H4 (cell line): ENCODE measurements at regions not wholly inside any gene's neighbourhood (a gene's known extent, or its start where the extent isn't known, plus 50 kb on each side); places are given as distances from the start of the nearest gene placed in this dataset.

Experiments
- DNase-seq: peaks from one replicate; pipeline ENCODE4 v3.0.0-alpha.2; 2015; ENCODE audit warnings: low spot score

DNA sequence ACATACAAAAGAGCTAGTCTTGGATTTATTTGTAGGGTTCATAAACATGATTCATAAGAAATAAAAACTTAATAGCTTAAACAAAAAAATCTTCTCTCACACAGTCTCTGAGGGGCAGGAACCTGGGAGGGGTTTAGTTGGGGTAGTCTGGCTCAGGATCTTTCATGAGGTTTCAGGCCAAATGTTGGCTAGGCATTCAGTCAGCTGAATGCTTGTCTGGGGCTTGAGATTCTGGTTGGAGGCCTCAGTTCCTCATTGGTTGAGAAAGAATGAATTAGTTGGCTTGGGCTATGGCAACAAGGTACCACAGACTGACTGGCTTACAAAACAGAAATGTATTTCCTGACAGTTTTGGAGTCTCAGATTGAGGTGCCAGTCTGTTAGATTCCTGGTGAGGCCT lies 74.3 kb downstream of the ANKRD7 start:
- DNase-seq: no peak

DNA sequence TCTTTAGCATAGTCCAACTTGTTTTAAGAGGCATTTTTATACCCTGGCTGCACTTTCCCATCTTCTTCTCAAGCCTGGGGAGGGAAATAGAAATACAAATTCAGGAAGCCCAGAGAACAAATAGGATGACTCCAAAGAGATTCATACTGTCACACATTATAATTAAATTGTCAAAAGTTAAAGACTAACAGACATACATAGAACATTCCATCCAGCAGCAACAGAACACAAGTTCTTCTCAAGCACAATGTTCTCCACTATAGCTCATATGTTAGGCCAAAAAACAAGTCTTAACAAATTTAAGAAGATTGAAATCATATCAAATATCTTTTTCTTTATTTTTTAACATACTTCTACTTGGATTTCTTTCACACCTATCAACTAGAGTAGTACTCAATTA lies 75.7 kb downstream of the ANKRD7 start:
- no peak for DNase-seq

DNA sequence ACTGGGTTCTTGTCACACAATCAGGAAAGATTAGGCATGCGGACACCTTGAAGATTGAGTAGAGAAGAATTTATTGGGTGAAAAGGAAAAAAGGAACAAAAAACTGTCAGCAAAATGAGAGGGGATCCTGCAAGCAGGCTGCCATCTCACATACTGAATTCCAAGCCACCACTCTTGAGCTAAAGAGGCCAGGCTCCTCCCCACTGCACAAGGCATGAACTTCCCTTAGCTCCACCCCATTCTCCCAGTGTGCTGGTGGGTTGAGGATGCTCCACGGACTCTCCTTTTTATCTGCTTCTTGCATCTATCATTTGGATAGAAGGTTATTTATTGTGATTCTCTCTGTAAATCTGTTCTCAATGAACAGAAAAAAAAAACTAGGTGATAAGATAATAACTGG lies 79.6 kb downstream of the ANKRD7 start:
- DNase-seq: no peak

GRCh38 chr7:118305671-118306070 lies 81.2 kb downstream of the ANKRD7 start:
- no peak for DNase-seq

DNA sequence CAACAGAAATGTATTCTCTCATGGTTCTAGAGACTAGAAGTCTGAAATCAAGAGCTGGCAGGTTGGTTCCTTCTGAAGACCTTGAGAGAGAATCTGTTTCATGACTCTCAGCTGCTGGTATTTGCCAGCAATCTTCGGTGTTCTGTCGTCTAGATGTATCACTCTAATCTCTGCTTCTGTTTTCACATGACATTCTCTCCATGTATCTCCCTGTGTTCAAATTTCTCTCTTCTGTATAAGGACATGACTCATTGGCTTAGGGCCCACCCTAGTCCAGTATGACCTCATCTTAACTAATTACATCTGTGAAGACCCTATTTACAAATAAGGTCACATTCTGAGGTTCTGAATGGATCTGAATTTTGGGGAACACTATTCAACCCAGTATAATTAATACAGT lies 82.3 kb downstream of the ANKRD7 start:
- no peak for DNase-seq

DNA sequence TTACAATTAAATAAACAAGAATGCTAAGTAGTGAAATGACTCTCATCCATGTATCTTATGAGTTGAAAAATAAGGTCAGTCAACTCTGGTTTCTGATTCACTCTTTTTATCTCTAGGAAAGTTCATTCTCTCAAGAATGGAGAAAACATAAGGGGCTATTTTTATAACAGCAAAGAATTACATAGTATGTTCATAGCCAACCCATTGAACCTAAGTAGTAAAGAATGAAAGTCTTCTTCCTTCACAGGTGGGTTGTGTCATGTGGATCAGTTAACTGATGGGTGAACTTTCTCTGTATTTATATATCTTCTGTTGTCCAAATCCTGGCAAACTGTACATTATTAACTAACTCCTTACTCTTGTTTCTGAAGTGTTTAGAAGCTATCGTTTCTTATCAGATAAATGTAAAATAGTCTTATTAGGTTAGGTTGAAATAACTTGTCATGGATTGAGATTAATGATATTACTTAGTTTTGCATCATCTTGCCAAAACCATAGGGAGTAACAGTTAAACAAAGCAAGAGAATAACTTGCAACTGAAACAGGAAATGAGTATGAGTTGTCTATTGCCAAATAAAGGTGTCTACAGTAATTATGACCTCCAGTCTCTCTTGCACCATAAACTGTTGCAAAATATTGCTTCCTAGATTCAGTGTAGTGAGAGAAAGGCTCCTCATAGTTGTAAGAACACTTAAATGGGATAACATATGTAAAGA lies 86.8 kb downstream of the ANKRD7 start:
- DNase-seq: peak; percentile 48

GRCh38 chr7:118312051-118312450 lies 87.5 kb downstream of the ANKRD7 start:
- DNase-seq: no peak

DNA sequence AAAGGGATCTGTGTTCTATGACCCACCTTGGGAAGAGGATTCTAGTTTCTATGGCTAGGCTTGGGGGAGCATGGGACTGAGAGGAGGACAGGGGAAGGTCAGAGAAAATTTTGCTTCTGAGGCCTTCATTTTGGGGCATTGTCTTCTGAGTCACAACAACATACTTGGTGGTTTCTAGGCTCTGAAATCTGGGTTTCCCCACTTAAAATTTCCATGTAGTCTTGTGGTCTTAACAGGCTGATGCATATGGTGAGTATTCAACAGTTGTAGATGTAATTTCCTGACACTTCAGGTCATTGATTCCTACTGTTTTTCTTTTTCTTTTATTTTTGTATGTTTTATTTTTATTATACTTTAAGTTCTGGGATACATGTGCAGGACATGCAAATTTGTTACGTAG lies 88.5 kb downstream of the ANKRD7 start:
- DNase-seq: no peak

DNA sequence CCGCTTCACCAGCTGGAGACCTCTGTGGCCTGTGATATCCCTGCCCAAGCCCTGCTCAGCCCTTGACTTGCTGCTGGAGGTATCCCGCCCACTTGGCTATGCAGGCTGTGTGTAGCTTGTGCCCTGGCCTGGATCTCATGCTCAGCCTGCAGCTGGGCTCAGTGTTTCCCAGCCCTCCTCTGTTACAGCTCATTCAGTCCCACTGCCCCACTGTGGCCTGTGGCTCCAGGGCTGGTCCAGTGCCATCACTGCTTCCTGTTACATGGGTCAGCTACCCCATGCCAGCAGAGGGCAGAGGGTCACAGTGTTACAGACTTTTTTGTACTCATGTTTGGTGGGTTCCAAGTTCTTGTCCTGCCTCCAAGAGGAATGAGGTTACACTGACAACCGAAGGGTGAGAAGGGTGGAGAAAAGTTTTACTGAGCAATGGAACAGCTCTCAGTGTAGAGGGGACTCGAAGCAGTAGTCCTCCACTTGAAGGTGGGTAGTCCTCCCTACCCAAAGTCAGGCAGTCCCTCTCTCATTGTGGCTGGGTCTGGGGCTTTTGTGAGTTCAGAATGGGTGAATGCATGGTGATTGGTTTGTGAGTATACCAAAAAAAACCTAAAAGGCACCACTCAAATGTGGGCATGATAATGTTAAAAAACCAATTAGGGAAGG lies 100.4 kb downstream of the ANKRD7 start:
- DNase-seq: no peak

GRCh38 chr7:118325450-118325808 lies 100.9 kb downstream of the ANKRD7 start:
- DNase-seq: no peak

DNA sequence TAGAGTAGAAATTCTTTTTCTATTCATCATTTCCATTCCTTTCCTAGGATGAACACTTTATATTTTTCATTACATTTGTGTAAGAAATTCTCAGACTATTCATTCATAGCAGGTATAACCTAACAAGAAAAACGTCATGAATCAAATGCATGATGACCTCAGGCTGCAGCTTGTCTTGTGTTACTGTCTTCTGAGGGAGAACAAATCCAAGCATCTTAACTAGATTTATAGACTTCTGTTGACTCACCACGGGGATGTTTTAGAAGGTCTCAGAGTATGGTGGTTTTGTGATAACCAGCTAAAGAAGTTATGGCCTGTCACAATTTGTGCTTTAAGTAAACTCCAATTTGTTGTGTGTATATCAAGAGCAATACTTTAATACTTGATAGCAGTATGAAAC lies 102.7 kb downstream of the ANKRD7 start:
- no peak for DNase-seq

- DNase-seq: no peak
Observed at GRCh38 chr7:118328505-118329211, 104.2 kb downstream of the ANKRD7 start.

- no peak for DNase-seq
Observed at GRCh38 chr7:118330388-118330787, 105.9 kb downstream of the ANKRD7 start.

GRCh38 chr7:118346748-118347147 lies 122.2 kb downstream of the ANKRD7 start:
- DNase-seq: no peak

DNA sequence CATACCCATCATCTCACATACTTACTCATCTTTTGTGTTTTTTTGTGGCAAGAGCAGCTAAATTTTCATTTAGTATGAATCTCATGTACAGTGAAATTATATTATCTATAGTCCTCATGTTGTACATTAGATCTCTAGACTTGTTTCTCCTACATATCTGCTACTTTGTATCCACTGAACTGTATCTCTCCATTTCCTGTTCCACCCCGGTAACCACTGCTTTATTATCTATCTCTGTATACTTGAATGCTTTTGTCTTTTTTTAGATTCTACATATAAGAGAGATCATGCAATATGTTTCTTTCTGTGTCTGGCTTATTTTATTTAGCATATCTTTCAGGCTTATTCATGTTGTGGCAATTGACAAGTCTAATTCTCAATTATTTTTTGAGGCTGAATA lies 125.1 kb downstream of the ANKRD7 start:
- DNase-seq: no peak

GRCh38 chr7:118350260-118350659 lies 125.8 kb downstream of the ANKRD7 start:
- DNase-seq: no peak

DNA sequence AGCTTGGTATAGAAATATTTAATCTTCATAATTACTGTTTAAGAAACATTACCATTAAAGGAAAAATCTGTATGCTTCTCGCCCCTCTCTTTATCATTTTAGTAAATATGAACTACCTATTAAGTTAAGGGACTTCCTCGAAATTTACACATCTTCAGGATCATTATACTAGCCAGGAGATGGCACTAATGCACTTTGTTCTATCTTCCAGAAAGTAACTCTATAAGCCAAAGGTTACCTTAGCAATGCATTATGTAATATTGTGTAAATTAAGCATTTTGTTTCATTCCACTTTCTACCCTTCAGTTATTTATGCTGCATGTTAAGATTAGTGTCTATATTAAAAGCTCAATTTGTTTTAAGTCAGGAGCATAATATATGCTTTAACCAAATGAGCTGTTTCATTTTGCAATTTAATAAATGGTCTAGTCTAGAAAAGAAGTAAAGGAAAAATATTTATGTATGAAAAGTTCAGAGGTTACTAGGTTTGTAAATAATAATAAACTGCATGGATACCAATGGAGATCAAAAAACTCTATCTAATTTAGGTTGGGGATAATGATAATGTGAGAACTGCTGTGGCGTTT lies 128.5 kb downstream of the ANKRD7 start:
- peak; percentile 55 for DNase-seq

DNA sequence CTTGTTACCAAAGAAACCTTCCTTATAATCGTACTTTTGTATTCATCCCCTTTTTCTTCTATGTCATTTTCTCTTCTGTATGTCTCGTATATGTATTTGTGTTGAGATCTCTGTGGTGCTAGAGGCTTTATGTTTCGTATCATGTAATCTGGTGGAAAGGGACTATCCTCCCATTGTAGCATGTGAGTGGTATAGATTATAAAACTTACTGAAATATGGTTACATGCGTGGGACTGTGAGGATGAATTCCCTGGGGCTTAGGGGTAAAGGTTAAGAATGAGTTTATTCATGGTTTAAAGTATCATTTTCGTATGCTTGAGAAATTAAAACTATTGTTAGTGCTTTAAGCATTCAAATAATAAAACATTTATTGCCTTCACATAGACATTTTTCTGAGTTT lies 141.9 kb downstream of the ANKRD7 start:
- no peak for DNase-seq

GRCh38 chr7:118368958-118369357 lies 144.5 kb downstream of the ANKRD7 start:
- DNase-seq: no peak

DNA sequence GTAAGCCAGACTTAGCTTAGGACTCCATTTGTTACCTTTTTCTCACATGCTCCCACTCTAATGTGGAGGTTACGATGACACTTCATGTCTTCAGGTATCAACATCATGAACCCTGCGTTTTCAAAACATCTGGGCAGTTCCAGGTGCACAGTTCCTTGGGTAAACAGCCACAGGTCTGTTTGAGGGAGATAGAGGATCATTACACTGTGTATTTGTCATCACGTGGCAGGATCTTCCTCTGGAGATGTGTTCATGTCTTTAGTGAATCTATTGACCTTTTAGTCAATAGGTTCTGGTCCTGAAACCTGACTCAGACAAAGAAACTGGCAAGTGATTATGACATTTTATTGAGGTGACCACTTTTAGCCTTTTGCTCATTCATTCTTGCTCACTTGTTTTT lies 145.5 kb downstream of the ANKRD7 start:
- no peak for DNase-seq

- DNase-seq: peak; percentile 66
Observed at GRCh38 chr7:118372530-118372929, 148.0 kb downstream of the ANKRD7 start.

DNA sequence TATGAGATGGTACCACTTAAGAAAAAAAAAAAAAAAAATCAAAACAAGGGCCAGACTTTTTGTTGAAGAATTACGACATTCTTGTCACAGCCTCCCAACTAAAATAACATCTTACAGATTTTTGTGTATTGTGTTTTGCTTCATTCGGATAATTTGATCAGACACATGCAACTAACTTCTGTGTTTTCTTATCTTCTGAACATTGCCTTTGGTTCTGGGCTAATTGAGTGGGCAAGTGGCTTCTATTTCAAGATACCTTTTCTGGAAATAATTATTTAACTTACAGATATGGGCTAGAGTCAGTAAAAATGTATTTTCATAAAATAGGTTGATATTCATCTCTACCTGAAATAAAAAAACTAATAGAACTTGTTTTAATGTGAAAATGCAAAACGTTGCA lies 165.1 kb downstream of the ANKRD7 start:
- DNase-seq: no peak

GRCh38 chr7:118404211-118404610 lies 179.7 kb downstream of the ANKRD7 start:
- DNase-seq: no peak
